C4-2B (cell line): ENCODE measurements at regions not wholly inside any gene's neighbourhood (a gene's known extent, or its start where the extent isn't known, plus 50 kb on each side); places are given as distances from the start of the nearest gene placed in this dataset.

Source experiments
- CTCF ChIP-seq: fragments of 450-650 bp; conservative IDR thresholded peaks from 2 replicates; pipeline ENCODE4 v1.5.1; 2017; ENCODE audit warnings: mild to moderate bottlenecking
- ZFX ChIP-seq: fragments of 450-650 bp; IDR thresholded peaks from 2 replicates; pipeline ENCODE4 v1.6.1; 2017

- TF ChIP-seq CTCF (no peak), ZFX (no peak)
These were observed 96.8 kb upstream of the GUCA2B start for GRCh38 chr1:42056460-42056859.
